Nephron (organoid): ENCODE measurements at regions not wholly inside any gene's neighbourhood (a gene's known extent, or its start where the extent isn't known, plus 50 kb on each side); places are given as distances from the start of the nearest gene placed in this dataset.
A peak's percentile ranks its signal among the peaks of the same experiment; 100 is the strongest.

ENCODE experiments used
- H3K27ac Mint-ChIP-seq, 3 experiments: 2 replicates each; pipeline ENCODE4 v1.8.0; 2020; ENCODE audit warnings: mixed read lengths in 3 of 3, mild to moderate bottlenecking in 2 of 3, moderate library complexity in 1 of 3
- H3K27me3 Mint-ChIP-seq: 2 replicates; pipeline ENCODE4 v1.8.0; 2021; ENCODE audit warnings: low read depth, mild to moderate bottlenecking, moderate library complexity, mixed read lengths
- H3K36me3 Mint-ChIP-seq: 2 replicates; pipeline ENCODE4 v1.8.0; 2020; ENCODE audit warnings: low read depth, mixed read lengths
- H3K4me1 Mint-ChIP-seq: 2 replicates; pipeline ENCODE4 v1.8.0; 2020; ENCODE audit warnings: mixed read lengths
- H3K4me3 Mint-ChIP-seq, 3 experiments: 2 replicates each; pipeline ENCODE4 v1.8.0; 2020; ENCODE audit warnings: mild to moderate bottlenecking in 3 of 3, mixed read lengths in 3 of 3, moderate library complexity in 2 of 3
- H3K9me3 Mint-ChIP-seq: 2 replicates; pipeline ENCODE4 v1.8.0; 2020; ENCODE audit warnings: mixed read lengths
- CTCF ChIP-seq, 3 experiments: fragments of 200-600 bp; sonication (generic); IDR thresholded peaks; one replicate each; pipeline ENCODE4 v1.5.0; 2021; ENCODE audit warnings: antibody characterized with exemption in 3 of 3; ENCODE audit not compliant: unreplicated experiment in 3 of 3

DNA sequence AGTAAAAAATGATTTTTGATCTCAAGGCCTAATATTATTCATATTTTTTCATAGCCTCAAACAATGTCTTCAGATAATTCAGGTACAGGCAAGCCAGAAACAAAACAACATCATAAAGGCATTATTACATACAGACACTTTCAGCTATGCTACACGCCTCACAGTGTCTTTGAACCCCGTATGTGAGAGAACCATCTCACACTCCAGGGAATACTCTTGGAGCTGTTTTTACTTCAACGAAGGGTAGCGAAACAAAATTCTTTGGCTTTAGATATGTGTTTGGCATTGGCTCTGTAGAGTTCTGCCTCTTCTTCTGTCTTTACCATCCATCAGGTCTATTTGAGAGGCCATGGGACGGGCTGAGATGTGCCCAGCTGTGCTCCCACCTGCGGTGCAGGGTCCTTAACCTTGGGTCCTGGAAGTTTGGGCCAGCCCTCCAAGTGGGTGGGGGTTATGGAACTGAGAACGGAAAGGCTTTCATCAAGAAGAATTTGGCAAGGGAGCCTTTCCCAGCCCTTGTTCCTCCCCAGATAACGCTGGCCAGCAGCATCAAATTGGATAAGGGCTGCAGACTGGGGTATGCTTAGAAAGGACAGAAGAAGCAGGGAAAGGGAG, 276.9 kb downstream of the TCF7L2 start:
- H3K36me3 Mint-ChIP-seq = no peaks in the 10 kb centered on the region
- peak overlapping the region in 2 of 3 experiments; percentile 7 to 19 for H3K27ac Mint-ChIP-seq
- H3K9me3 Mint-ChIP-seq = no peaks in the 10 kb centered on the region
- no peak for TF ChIP-seq CTCF (IDR thresholded peaks at IDR 0.05; ENCODE audit: unreplicated experiment in 3 of 3)
- peaks cover 9% of the 10 kb centered on the region for H3K27me3 Mint-ChIP-seq
- peaks cover 14% of the 10 kb centered on the region for H3K4me1 Mint-ChIP-seq
- no peak overlapping the region for H3K4me3 Mint-ChIP-seq

DNA sequence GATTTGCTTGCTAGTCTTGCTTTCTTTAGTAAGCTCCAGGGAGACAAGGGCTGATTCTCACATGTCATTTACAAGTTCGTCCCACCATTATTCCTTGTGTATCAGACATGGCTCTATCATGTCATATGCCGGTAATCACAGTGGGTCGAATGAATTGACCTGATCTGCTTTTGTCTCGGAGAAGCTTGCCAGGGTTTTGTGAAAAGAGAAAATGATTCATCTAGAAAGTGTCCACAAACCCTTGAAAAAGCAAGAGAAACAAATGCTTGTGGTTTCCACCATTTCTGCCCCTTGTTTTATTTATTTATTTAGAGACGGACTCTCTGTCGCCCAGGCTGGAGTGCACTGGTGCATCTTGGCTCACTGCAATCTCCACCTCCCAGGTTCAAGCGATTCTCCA, 278.5 kb downstream of the TCF7L2 start:
- peaks cover 14% of the 10 kb centered on the region for H3K4me1 Mint-ChIP-seq
- H3K4me3 Mint-ChIP-seq = no peak overlapping the region
- H3K27ac Mint-ChIP-seq = no peak overlapping the region
- peaks cover 6% of the 10 kb centered on the region for H3K27me3 Mint-ChIP-seq
- no peaks in the 10 kb centered on the region for H3K9me3 Mint-ChIP-seq
- H3K36me3 Mint-ChIP-seq = no peaks in the 10 kb centered on the region
- no peak for TF ChIP-seq CTCF (IDR thresholded peaks at IDR 0.05; ENCODE audit: unreplicated experiment in 3 of 3)

DNA sequence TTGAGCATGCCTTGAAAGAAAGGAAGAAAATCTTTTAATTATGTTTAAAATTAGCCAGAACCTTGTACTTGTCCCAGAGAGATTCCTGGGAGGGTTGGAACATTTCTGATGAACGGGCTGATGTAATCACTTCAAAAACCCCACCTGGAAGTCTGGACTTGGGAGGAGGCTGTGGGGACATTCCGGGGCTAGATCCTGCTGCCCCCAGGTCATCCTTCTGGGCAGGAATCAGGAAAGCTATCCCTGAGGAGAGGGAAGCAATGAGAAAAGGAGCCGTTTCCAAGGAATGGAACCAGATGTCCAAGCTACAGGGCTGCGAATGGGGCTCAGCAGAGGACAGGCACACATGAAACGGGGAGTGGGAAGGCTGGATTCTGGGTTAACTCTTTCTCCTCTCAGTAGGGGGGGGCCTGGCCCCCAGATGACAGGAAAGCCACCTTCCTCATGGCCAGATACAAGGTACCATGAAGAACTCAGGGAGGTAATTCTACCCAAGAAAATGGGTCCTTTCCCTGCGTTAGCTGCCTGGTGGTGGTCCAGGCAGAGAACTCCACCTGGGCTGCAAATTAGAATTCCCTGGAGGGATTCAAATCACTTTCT, 280.1 kb downstream of the TCF7L2 start:
- TF ChIP-seq CTCF (IDR thresholded peaks at IDR 0.05; ENCODE audit: unreplicated experiment in 3 of 3) = no peak
- Mint-ChIP-seq H3K27me3 (peaks cover 5% of the 10 kb centered on the region), H3K27ac (no peak overlapping the region), H3K4me1 (peaks cover 14% of the 10 kb centered on the region), H3K4me3 (no peak overlapping the region), H3K9me3 (no peaks in the 10 kb centered on the region), H3K36me3 (no peaks in the 10 kb centered on the region)

DNA sequence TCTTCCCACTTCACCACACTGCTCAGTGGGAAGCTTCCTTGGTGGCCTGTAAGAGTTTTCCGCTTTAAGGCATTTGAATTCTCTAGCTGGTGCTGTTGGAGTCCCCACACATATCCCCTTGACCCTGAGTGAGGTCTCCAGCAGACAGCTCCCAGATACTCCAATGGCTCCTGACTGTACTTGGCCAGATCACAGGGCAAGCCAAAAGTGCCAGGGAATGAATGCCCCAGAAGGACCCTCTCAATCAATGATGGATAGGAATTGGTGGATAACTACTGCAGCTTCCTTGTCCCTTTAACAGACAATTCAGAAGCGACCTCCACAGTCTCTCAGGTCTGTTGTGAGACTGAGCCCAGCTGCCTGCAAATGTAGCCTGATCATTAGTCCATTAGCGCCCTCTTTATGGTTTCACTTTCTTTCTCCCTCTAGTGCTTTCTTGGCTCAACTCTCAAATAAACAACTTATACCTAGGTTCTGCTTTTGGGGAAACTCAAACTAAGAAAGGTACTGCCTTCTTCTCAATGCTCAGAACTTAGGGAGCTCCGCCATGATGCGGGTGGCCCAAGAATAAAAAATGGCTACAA, 283.0 kb downstream of the TCF7L2 start:
- H3K4me3 Mint-ChIP-seq = no peak overlapping the region
- H3K36me3 Mint-ChIP-seq = no peaks in the 10 kb centered on the region
- H3K27me3 Mint-ChIP-seq = peaks cover 8% of the 10 kb centered on the region
- no peak overlapping the region for H3K27ac Mint-ChIP-seq
- no peaks in the 10 kb centered on the region for H3K9me3 Mint-ChIP-seq
- H3K4me1 Mint-ChIP-seq = peaks cover 10% of the 10 kb centered on the region
- TF ChIP-seq CTCF (IDR thresholded peaks at IDR 0.05; ENCODE audit: unreplicated experiment in 3 of 3) = no peak

DNA sequence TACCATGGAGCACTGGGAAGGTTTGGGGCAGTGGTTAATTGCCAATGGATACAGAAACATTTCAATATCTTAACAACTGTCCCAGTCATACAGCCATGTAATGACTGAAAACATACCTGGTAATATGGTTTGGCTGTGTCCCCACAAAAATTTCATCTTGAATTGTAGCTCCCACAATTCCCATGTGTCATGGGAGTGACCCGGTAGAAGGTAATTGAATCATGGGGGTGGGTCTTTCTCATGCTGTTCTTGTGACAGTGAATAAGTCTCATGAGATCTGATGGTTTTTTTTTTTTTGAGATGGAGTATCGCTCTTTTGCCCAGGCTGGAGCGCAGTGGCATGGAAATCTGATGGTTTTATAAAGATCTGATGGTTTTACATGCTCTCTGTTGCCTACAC, 284.4 kb downstream of the TCF7L2 start:
- no peak overlapping the region for H3K27ac Mint-ChIP-seq
- no peaks in the 10 kb centered on the region for H3K9me3 Mint-ChIP-seq
- H3K4me3 Mint-ChIP-seq = no peak overlapping the region
- no peak for TF ChIP-seq CTCF (IDR thresholded peaks at IDR 0.05; ENCODE audit: unreplicated experiment in 3 of 3)
- peaks cover 6% of the 10 kb centered on the region for H3K4me1 Mint-ChIP-seq
- no peaks in the 10 kb centered on the region for H3K36me3 Mint-ChIP-seq
- H3K27me3 Mint-ChIP-seq = peaks cover 8% of the 10 kb centered on the region

GRCh38 chr10:113235508-113235907, 285.5 kb downstream of the TCF7L2 start:
- TF ChIP-seq CTCF (IDR thresholded peaks at IDR 0.05; ENCODE audit: unreplicated experiment in 3 of 3) = no peak
- no peak overlapping the region for H3K27ac Mint-ChIP-seq
- H3K27me3 Mint-ChIP-seq = peaks cover 7% of the 10 kb centered on the region
- no peaks in the 10 kb centered on the region for H3K4me1 Mint-ChIP-seq
- no peaks in the 10 kb centered on the region for H3K36me3 Mint-ChIP-seq
- no peak overlapping the region for H3K4me3 Mint-ChIP-seq
- no peaks in the 10 kb centered on the region for H3K9me3 Mint-ChIP-seq
